Right atrium auricular region (tissue), 2 donors: ENCODE measurements at regions not wholly inside any gene's neighbourhood (a gene's known extent, or its start where the extent isn't known, plus 50 kb on each side); places are given as distances from the start of the nearest gene placed in this dataset.

ENCODE experiments used
- DNase-seq: peaks from one replicate; pipeline ENCODE4 v3.0.0-alpha.2; 2019; ENCODE audit warnings: low spot score
- H3K27ac ChIP-seq, 2 donors: fragments of 200-600 bp; sonication (generic); 1 replicate in 1 of 2; 2 replicates in 1 of 2; pipeline ENCODE4 v1.5.1; 2016 to 2019
- H3K27me3 ChIP-seq, 2 donors: fragments of 200-600 bp; sonication (generic); one replicate each; pipeline versions ENCODE4 v1.5.1 to v1.6.0; 2017 to 2019
- H3K36me3 ChIP-seq: fragments of 200-600 bp; sonication (generic); one replicate; pipeline ENCODE4 v1.5.1; 2016
- H3K4me1 ChIP-seq, 2 donors: fragments of 200-600 bp; sonication (generic); one replicate each; pipeline versions ENCODE4 v1.5.1 to v1.6.0; 2017 to 2019
- H3K4me3 ChIP-seq, 2 donors: fragments of 200-600 bp; sonication (generic); 1 replicate in 1 of 2; 2 replicates in 1 of 2; pipeline ENCODE4 v1.5.1; 2017 to 2019; ENCODE audit warnings: mild to moderate bottlenecking in 1 of 2, moderate library complexity in 1 of 2
- H3K9me3 ChIP-seq, 2 donors: fragments of 200-600 bp; sonication (generic); one replicate each; pipeline ENCODE4 v1.5.1; 2019
- TF ChIP-seq, protein P1 (sequence below), 2 donors: fragments of 200-600 bp; sonication (generic); IDR thresholded peaks; one replicate each; pipeline ENCODE4 v1.5.1; 2019; ENCODE audit warnings: antibody characterized with exemption in 2 of 2

DNA sequence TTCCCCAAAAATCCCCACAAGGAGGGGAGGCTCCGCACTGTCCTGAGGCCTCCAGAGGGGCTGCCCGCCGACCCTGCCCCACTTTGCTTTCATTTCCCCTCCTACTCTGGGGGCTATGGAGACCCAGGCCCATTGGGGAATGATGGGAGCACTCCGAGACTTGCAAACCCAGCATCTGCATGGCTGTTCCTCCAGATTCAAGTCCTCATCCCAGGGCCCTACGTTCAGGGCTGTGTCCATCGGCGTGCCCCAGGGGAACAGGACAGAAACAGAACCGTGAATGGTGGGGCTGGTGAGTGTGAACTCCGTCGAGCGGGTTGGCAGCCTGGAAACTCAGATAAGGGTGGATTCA lies 116.1 kb upstream of the HDAC4 start:
- TF ChIP-seq, protein P1, sequence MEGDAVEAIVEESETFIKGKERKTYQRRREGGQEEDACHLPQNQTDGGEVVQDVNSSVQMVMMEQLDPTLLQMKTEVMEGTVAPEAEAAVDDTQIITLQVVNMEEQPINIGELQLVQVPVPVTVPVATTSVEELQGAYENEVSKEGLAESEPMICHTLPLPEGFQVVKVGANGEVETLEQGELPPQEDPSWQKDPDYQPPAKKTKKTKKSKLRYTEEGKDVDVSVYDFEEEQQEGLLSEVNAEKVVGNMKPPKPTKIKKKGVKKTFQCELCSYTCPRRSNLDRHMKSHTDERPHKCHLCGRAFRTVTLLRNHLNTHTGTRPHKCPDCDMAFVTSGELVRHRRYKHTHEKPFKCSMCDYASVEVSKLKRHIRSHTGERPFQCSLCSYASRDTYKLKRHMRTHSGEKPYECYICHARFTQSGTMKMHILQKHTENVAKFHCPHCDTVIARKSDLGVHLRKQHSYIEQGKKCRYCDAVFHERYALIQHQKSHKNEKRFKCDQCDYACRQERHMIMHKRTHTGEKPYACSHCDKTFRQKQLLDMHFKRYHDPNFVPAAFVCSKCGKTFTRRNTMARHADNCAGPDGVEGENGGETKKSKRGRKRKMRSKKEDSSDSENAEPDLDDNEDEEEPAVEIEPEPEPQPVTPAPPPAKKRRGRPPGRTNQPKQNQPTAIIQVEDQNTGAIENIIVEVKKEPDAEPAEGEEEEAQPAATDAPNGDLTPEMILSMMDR (IDR thresholded peaks at IDR 0.05) = no peak
- DNase-seq = no peak
- H3K27me3 ChIP-seq = no peaks in the 10 kb centered on the region
- H3K36me3 ChIP-seq = no peaks in the 10 kb centered on the region
- H3K4me3 ChIP-seq = no peak overlapping the region
- peaks cover 0 to 6% of the 10 kb centered on the region in 2 donors for H3K4me1 ChIP-seq
- no peaks in the 10 kb centered on the region for H3K9me3 ChIP-seq
- no peak overlapping the region for H3K27ac ChIP-seq

- no peak overlapping the region for H3K27ac ChIP-seq
- TF ChIP-seq, protein P1 (IDR thresholded peaks at IDR 0.05) = no peak
- DNase-seq = no peak
- peaks cover 0 to under 1% of the 10 kb centered on the region in 2 donors for H3K4me1 ChIP-seq
- H3K9me3 ChIP-seq = no peaks in the 10 kb centered on the region
- no peaks in the 10 kb centered on the region for H3K36me3 ChIP-seq
- H3K4me3 ChIP-seq = no peak overlapping the region
- no peaks in the 10 kb centered on the region for H3K27me3 ChIP-seq
Observed at GRCh38 chr2:239516286-239516953, 115.6 kb upstream of the HDAC4 start.

- Histone ChIP-seq H3K4me1 (no peaks in the 10 kb centered on the region), H3K4me3 (no peak overlapping the region), H3K36me3 (no peaks in the 10 kb centered on the region), H3K27ac (no peak overlapping the region), H3K27me3 (no peaks in the 10 kb centered on the region), H3K9me3 (no peaks in the 10 kb centered on the region)
- no peak for DNase-seq
- TF ChIP-seq, protein P1 (IDR thresholded peaks at IDR 0.05) = no peak
Observed at GRCh38 chr2:239514754-239515530, 114.1 kb upstream of the HDAC4 start.

- TF ChIP-seq, protein P1 (IDR thresholded peaks at IDR 0.05) = no peak
- H3K4me3 ChIP-seq = no peak overlapping the region
- DNase-seq = no peak
- H3K27me3 ChIP-seq = no peaks in the 10 kb centered on the region
- no peak overlapping the region for H3K27ac ChIP-seq
- no peaks in the 10 kb centered on the region for H3K4me1 ChIP-seq
- no peaks in the 10 kb centered on the region for H3K36me3 ChIP-seq
- no peaks in the 10 kb centered on the region for H3K9me3 ChIP-seq
Observed at GRCh38 chr2:239512054-239512453, 111.2 kb upstream of the HDAC4 start.

GRCh38 chr2:239509373-239510143 lies 108.7 kb upstream of the HDAC4 start:
- Histone ChIP-seq H3K27me3 (no peaks in the 10 kb centered on the region), H3K36me3 (no peaks in the 10 kb centered on the region), H3K27ac (no peak overlapping the region), H3K4me1 (no peaks in the 10 kb centered on the region), H3K4me3 (no peak overlapping the region), H3K9me3 (no peaks in the 10 kb centered on the region)
- DNase-seq = no peak
- TF ChIP-seq, protein P1 (IDR thresholded peaks at IDR 0.05) = no peak
